Keratinocyte (primary cell): ENCODE measurements at regions not wholly inside any gene's neighbourhood (a gene's known extent, or its start where the extent isn't known, plus 50 kb on each side); places are given as distances from the start of the nearest gene placed in this dataset.

Experiments
- DNase-seq: peaks from one replicate; pipeline ENCODE4 v3.0.0-alpha.2; 2011; ENCODE audit warnings: low read depth, missing footprints, low spot score
- FAIRE-seq: peaks from 2 replicates; lab custom pipeline; 2011; peaks lifted over from hg19 to GRCh38; lab: Jason Lieb, UNC
- H2AFZ ChIP-seq: 2 replicates; pipeline ENCODE4 v1.6.0; 2012; ENCODE audit warnings: low read length, control low read depth, inconsistent platforms; ENCODE audit not compliant: control insufficient read depth
- H3K27ac ChIP-seq: 2 replicates; pipeline ENCODE4 v1.5.1; 2011; ENCODE audit warnings: low read length; ENCODE audit not compliant: control insufficient read depth, insufficient read depth
- H3K27me3 ChIP-seq: 3 replicates; pipeline ENCODE4 v1.6.0; 2011; ENCODE audit warnings: low read length; ENCODE audit not compliant: control insufficient read depth, insufficient read depth; ENCODE audit errors: extremely low read depth
- H3K36me3 ChIP-seq, 2 experiments: 2 replicates in 1 of 2; 3 replicates in 1 of 2; pipeline ENCODE4 v1.5.1; 2011; ENCODE audit warnings: low read length in 2 of 2, mild to moderate bottlenecking in 1 of 2; ENCODE audit not compliant: control insufficient read depth in 2 of 2, insufficient read depth in 2 of 2; ENCODE audit errors: extremely low read depth in 1 of 2
- H3K4me1 ChIP-seq: 3 replicates; pipeline ENCODE4 v1.5.1; 2011; ENCODE audit warnings: low read length; ENCODE audit not compliant: control insufficient read depth, insufficient read depth; ENCODE audit errors: extremely low read depth
- H3K4me2 ChIP-seq: 3 replicates; pipeline ENCODE4 v1.6.0; 2011; ENCODE audit warnings: low read depth, low read length; ENCODE audit not compliant: control insufficient read depth, insufficient read depth; ENCODE audit errors: extremely low read depth
- H3K4me3 ChIP-seq, 3 experiments: fragments of 200-600 bp in 1 of 3; sonication (generic) in 1 of 3; 2 replicates in 2 of 3; 3 replicates in 1 of 3; pipeline ENCODE4 v1.5.1; 2011 to 2016; ENCODE audit warnings: low read length in 3 of 3, mild to moderate bottlenecking in 3 of 3, control low read depth in 2 of 3, inconsistent platforms in 1 of 3, low read depth in 1 of 3, mixed read lengths in 1 of 3, mixed run types in 1 of 3, moderate library complexity in 1 of 3; ENCODE audit not compliant: control insufficient read depth in 2 of 3, insufficient read depth in 2 of 3; ENCODE audit errors: extremely low read depth in 1 of 3
- H3K79me2 ChIP-seq: 2 replicates; pipeline ENCODE4 v1.6.0; 2012; ENCODE audit warnings: low read length; ENCODE audit not compliant: control insufficient read depth, insufficient read depth
- H3K9ac ChIP-seq: 3 replicates; pipeline ENCODE4 v1.6.0; 2011; ENCODE audit warnings: low read length; ENCODE audit not compliant: control insufficient read depth, insufficient read depth; ENCODE audit errors: extremely low read depth
- H3K9me1 ChIP-seq: 3 replicates; pipeline ENCODE4 v1.6.0; 2011; ENCODE audit warnings: low read length; ENCODE audit not compliant: control insufficient read depth, insufficient read depth; ENCODE audit errors: extremely low read depth
- H3K9me3 ChIP-seq: 2 replicates; pipeline ENCODE4 v1.5.1; 2012; ENCODE audit warnings: low read depth, low read length; ENCODE audit not compliant: control insufficient read depth
- H4K20me1 ChIP-seq: 3 replicates; pipeline ENCODE4 v1.6.0; 2011; ENCODE audit warnings: low read length; ENCODE audit not compliant: control insufficient read depth, insufficient read depth; ENCODE audit errors: extremely low read depth
- CTCF ChIP-seq, 3 experiments: IDR thresholded peaks in 1 of 3; conservative IDR thresholded peaks in 1 of 3; optimal IDR thresholded peaks in 1 of 3; 2 replicates in 2 of 3; 3 replicates in 1 of 3; pipeline versions ENCODE3 to v1.5.1; 2011; ENCODE audit warnings: low read length in 3 of 3, mild to moderate bottlenecking in 3 of 3, moderate library complexity in 2 of 3, control low read depth in 1 of 3, inconsistent platforms in 1 of 3; ENCODE audit not compliant: insufficient read depth in 2 of 3; ENCODE audit errors: extremely low read depth in 1 of 3
- EZH2 ChIP-seq: IDR thresholded peaks from one replicate; pipeline ENCODE4 v1.6.1; 2012; ENCODE audit warnings: inconsistent platforms, mild to moderate bottlenecking, low read length, moderate library complexity
- dilution Hi-C: fragments of 300-500 bp; cut with MboI; formaldehyde crosslinking; loops from one replicate; pipeline ENCODE4 v1.7.0; 2020; ENCODE audit warnings: low sequenced_read_pairs; ENCODE audit not compliant: extremely low pct_ligation_motif_present

- dilution Hi-C loops, result no loop called here
- H3K4me1 ChIP-seq, result peaks cover 62% of the 10 kb centered on the region
- FAIRE-seq, result no peak
- no peak for DNase-seq
- H3K36me3 ChIP-seq, result peaks cover 0 to 2% of the 10 kb centered on the region in 2 experiments
- H3K4me2 ChIP-seq, result peak overlapping the region; percentile 78
- no peaks in the 10 kb centered on the region for H3K9me1 ChIP-seq
- no peaks in the 10 kb centered on the region for H3K27me3 ChIP-seq
- no peak overlapping the region for H2AFZ ChIP-seq
- peaks cover 52% of the 10 kb centered on the region for H3K79me2 ChIP-seq
- H3K27ac ChIP-seq, result peak overlapping the region; percentile 80
- H3K4me3 ChIP-seq, result peak overlapping the region in 1 of 3 experiments; percentile 30
- no peaks in the 10 kb centered on the region for H3K9me3 ChIP-seq
- no peak for TF ChIP-seq CTCF (optimal IDR thresholded peaks at IDR 0.05 in 1 of 3, IDR thresholded peaks at IDR 0.05 in 1 of 3, conservative IDR thresholded peaks at IDR 0.05 in 1 of 3; ENCODE audit: extremely low read depth in 1 of 3, insufficient read depth in 2 of 3, low read length in 3 of 3)
- TF ChIP-seq EZH2, result no peak
- no peak overlapping the region for H3K9ac ChIP-seq
- H4K20me1 ChIP-seq, result no peaks in the 10 kb centered on the region
These were observed 77.6 kb upstream of the FRMD4B start for GRCh38 chr3:69463531-69463930.

GRCh38 chr3:69462826-69463100, 76.9 kb upstream of the FRMD4B start:
- no peak for TF ChIP-seq CTCF (optimal IDR thresholded peaks at IDR 0.05 in 1 of 3, IDR thresholded peaks at IDR 0.05 in 1 of 3, conservative IDR thresholded peaks at IDR 0.05 in 1 of 3; ENCODE audit: extremely low read depth in 1 of 3, insufficient read depth in 2 of 3, low read length in 3 of 3)
- no peak for TF ChIP-seq EZH2
- DNase-seq, result no peak
- peaks cover 66% of the 10 kb centered on the region for H3K4me1 ChIP-seq

More at GRCh38 chr3:69462826-69463100, 76.9 kb upstream of the FRMD4B start:
- H3K79me2 ChIP-seq, result peaks cover 53% of the 10 kb centered on the region
- dilution Hi-C loops, result no loop called here
- peak overlapping the region; percentile 47 for H3K9ac ChIP-seq
- H3K9me3 ChIP-seq, result no peaks in the 10 kb centered on the region
- no peak overlapping the region for H2AFZ ChIP-seq
- no peaks in the 10 kb centered on the region for H3K27me3 ChIP-seq
- H3K9me1 ChIP-seq, result no peaks in the 10 kb centered on the region
- H3K4me3 ChIP-seq, result peak overlapping the region in 2 of 3 experiments; percentile 13 to 42
- FAIRE-seq, result no peak
- no peaks in the 10 kb centered on the region for H4K20me1 ChIP-seq
- peak overlapping the region; percentile 80 for H3K27ac ChIP-seq
- H3K36me3 ChIP-seq, result no peaks in the 10 kb centered on the region
- H3K4me2 ChIP-seq, result peak overlapping the region; percentile 78
